Astrocyte of the spinal cord (primary cell): ENCODE measurements at regions not wholly inside any gene's neighbourhood (a gene's known extent, or its start where the extent isn't known, plus 50 kb on each side); places are given as distances from the start of the nearest gene placed in this dataset.

Experiments used
- DNase-seq: peaks from one replicate; pipeline ENCODE4 v3.0.0; 2011; ENCODE audit warnings: low read depth, low spot score
- H3K4me3 ChIP-seq: 2 replicates; pipeline ENCODE4 v1.5.1; 2011; ENCODE audit warnings: low read depth, mild to moderate bottlenecking, low read length, moderate library complexity
- in situ Hi-C: cut with HindIII; loops from 2 replicates; pipeline ENCODE4 v1.10.0; 2017; ENCODE audit warnings: low sequenced_read_pairs
- TF ChIP-seq, protein P1 (sequence below): IDR thresholded peaks from 2 replicates; pipeline ENCODE4 v1.5.1; 2012; ENCODE audit warnings: low read depth, mild to moderate bottlenecking, low read length, inconsistent platforms

DNA sequence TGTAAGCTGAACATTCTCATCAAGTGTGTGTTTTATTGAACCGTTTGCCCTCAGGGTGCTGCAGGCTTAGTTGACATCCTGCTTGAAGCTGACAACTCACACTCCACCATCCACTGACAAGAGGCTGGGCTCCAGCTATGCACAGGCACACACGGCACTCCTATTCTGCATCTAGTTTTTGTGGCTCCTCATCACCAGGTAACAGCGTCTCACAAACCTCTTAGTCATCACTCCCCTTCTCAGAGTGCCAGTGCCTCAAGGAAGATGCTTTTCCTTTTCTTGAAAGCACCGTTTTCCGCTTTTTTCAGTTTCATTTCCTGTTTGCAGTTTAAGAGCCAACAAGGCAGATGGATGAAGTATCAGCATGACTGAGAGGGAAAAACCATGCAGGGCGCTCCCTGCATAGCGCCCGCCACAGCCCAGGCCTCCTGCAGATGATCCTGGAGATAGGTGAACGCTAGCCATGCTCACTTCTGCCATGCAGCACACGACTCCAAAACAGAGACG, 491.2 kb downstream of the COG6 start:
- DNase-seq, result no peak

DNA sequence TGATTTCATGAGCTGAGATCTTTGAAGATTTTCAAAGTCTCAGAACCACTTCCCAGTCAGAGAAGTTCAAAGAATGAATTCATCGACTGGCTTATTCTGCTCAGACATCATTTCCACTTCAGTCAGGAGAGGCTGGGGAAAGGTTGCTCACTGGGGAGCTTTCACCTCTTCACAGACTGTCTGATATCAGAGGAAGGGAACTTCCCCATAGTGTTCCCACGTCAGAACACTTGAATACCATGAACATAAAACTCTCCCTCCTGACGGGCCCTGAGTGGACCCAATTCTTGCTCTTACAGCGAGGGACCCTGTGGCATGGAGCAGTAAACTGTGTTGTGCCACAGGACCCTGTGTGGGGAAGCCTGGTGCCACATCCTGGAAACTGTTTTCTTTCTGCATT, 492.6 kb downstream of the COG6 start:
- H3K4me3 ChIP-seq, result no peak overlapping the region
- TF ChIP-seq, protein P1, sequence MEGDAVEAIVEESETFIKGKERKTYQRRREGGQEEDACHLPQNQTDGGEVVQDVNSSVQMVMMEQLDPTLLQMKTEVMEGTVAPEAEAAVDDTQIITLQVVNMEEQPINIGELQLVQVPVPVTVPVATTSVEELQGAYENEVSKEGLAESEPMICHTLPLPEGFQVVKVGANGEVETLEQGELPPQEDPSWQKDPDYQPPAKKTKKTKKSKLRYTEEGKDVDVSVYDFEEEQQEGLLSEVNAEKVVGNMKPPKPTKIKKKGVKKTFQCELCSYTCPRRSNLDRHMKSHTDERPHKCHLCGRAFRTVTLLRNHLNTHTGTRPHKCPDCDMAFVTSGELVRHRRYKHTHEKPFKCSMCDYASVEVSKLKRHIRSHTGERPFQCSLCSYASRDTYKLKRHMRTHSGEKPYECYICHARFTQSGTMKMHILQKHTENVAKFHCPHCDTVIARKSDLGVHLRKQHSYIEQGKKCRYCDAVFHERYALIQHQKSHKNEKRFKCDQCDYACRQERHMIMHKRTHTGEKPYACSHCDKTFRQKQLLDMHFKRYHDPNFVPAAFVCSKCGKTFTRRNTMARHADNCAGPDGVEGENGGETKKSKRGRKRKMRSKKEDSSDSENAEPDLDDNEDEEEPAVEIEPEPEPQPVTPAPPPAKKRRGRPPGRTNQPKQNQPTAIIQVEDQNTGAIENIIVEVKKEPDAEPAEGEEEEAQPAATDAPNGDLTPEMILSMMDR, result no peak
- in situ Hi-C loops, result no loop called here
- DNase-seq, result no peak

More for the DNA sequence above, 491.2 kb downstream of the COG6 start:
- TF ChIP-seq, protein P1, result no peak
- in situ Hi-C loops, result no loop called here
- no peak overlapping the region for H3K4me3 ChIP-seq

DNA sequence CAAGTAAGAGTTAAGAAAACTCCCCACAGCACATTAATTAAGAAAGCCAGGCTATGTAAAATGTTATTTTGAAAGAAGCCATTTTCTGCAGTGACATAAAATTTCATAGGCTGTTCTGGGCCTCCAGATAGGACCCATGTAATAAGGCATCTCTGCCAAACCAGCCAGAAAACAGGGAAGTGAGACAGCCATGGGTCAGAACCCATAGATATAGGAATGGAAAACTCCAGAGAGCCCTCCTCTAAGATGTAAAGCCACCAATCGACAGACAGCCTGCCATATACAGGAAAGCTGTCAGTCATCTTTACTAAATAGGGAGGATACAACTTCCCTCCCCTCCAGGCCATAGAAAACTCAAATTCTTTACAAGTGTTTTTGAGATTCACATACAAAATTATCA, 493.3 kb downstream of the COG6 start:
- H3K4me3 ChIP-seq, result no peak overlapping the region
- in situ Hi-C loops, result no loop called here
- no peak for DNase-seq
- TF ChIP-seq, protein P1, result no peak

DNA sequence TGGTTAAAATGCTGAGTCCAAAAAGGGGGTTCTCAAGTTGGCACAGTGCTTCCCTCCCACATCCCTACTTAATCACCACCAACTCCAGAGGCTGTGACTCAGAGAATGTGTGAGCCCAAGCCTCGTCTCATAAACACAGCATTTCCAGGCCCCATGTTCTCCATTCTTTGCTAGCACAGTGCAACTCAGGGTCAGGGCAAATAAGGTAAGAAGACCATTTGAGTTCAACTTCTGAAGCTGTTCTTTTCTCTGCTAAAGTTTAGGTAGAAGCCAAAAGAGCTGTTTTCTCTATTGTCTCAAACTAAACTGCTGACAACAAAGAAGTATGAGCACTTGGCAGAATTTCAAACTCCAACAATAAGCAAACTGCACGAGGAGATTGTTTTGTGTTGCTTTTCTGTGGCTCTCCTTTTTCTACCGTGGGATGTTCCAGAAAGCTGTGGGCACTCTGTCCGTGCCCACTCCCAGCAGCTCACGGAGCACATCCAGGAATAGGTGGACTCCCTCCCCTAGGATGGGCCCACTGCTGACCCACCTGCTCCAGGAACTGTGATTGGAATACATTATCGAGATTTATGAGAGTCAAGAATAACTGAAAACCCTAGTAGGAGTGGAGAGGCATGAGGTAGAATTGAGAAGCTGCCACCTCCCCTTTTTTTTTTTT, 494.3 kb downstream of the COG6 start:
- H3K4me3 ChIP-seq, result no peak overlapping the region
- in situ Hi-C loops, result no loop called here
- TF ChIP-seq, protein P1, result no peak
- peak; percentile 78 for DNase-seq

DNA sequence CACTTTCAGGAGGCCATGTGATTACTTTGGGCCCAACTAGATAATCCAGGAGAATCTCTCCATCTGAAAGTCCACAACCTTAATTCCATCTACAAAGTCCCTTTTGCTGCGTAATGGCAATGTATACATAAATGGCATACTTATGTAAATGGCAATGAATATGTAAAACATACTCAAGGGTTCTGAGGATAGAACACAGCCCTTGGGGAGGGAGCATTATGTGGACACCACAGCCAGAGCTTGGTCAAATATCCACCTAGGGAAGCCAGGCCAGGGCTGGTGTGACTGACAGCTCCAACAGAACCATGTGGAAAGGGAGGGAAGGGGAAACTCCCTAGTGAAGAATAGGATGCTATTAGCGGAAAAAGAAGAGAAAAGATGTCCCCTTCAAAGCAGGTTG, 496.2 kb downstream of the COG6 start:
- TF ChIP-seq, protein P1, result no peak
- DNase-seq, result no peak
- no peak overlapping the region for H3K4me3 ChIP-seq
- in situ Hi-C loops, result no loop called here

DNA sequence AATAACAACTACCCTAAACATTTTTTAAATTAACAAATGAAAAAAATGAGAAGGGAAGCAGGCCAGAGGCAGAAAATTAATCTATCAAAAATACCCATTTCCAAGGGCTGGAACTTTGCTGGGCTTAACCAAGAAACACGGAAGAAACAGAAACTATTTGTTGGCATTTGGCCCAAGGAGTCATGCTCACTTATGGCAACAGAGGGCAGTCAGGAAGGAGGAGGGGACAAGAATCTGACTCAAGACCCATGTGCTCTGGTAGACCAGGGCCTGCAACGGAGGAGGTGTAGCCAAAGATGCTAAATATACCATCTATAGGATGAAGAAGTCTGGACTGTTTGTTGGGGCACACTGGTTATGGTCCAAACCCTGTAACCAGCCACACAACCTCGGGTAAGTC, 496.7 kb downstream of the COG6 start:
- DNase-seq, result peak; percentile 75
- TF ChIP-seq, protein P1, result peak; percentile 22
- no peak overlapping the region for H3K4me3 ChIP-seq
- in situ Hi-C loops, result no loop called here
